Neutrophil (primary cell): ENCODE measurements at regions not wholly inside any gene's neighbourhood (a gene's known extent, or its start where the extent isn't known, plus 50 kb on each side); places are given as distances from the start of the nearest gene placed in this dataset.

ENCODE experiments used
- H3K27ac ChIP-seq: fragments of 200-600 bp; sonication (generic); 2 replicates; pipeline ENCODE4 v1.5.1; 2016; ENCODE audit warnings: mild to moderate bottlenecking, moderate library complexity
- H3K27me3 ChIP-seq: fragments of 200-600 bp; sonication (generic); 2 replicates; pipeline ENCODE4 v1.6.0; 2016; ENCODE audit warnings: mild to moderate bottlenecking
- H3K36me3 ChIP-seq: fragments of 200-600 bp; sonication (generic); 2 replicates; pipeline ENCODE4 v1.5.1; 2017
- H3K4me1 ChIP-seq, 2 experiments: fragments of 200-600 bp in 1 of 2; sonication (generic) in 1 of 2; 1 replicate in 1 of 2; 2 replicates in 1 of 2; pipeline versions ENCODE4 v1.5.1 to v1.6.1; 2013 to 2016; ENCODE audit warnings: low read depth in 1 of 2, low read length in 1 of 2, mild to moderate bottlenecking in 1 of 2, moderate library complexity in 1 of 2; ENCODE audit not compliant: control insufficient read depth in 1 of 2, insufficient read depth in 1 of 2
- H3K4me3 ChIP-seq, 2 experiments: fragments of 200-600 bp in 1 of 2; sonication (generic) in 1 of 2; 1 replicate in 1 of 2; 2 replicates in 1 of 2; pipeline ENCODE4 v1.5.1; 2013 to 2016; ENCODE audit warnings: low read depth in 1 of 2, low read length in 1 of 2, mild to moderate bottlenecking in 1 of 2, moderate library complexity in 1 of 2
- H3K9me3 ChIP-seq: fragments of 200-600 bp; sonication (generic); 2 replicates; pipeline ENCODE4 v1.5.1; 2016
- TF ChIP-seq, protein P1 (sequence below): fragments of 200-600 bp; sonication (generic); IDR thresholded peaks from 2 replicates; pipeline ENCODE4 v1.5.1; 2016; ENCODE audit warnings: antibody characterized with exemption

DNA sequence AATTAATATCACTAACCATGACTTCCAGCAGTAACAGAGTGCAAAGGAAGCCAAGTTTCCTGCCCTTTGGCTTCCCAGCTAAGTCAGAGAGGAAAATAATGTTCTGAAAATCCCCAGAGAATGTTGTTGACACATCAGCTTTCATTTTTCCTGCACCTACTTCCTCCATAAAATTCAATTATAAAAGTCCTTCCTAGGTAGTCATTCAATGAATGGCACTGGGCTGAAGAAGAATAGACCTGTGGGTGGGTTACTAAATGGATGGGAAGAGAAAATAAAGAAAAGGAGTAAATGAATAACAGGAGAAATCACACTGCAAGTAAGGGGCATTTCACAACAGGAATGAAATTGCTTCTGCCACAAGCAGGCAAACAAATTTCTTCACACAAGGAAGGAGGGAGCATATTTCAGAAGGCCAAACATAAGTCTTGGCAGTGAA, 73.2 kb upstream of the MDM1 start:
- Histone ChIP-seq H3K4me1 (peaks cover 55 to 56% of the 10 kb centered on the region in 2 experiments), H3K9me3 (no peaks in the 10 kb centered on the region), H3K4me3 (no peak overlapping the region), H3K27ac (peak overlapping the region; percentile 84), H3K27me3 (no peaks in the 10 kb centered on the region), H3K36me3 (no peaks in the 10 kb centered on the region)
- TF ChIP-seq, protein P1, sequence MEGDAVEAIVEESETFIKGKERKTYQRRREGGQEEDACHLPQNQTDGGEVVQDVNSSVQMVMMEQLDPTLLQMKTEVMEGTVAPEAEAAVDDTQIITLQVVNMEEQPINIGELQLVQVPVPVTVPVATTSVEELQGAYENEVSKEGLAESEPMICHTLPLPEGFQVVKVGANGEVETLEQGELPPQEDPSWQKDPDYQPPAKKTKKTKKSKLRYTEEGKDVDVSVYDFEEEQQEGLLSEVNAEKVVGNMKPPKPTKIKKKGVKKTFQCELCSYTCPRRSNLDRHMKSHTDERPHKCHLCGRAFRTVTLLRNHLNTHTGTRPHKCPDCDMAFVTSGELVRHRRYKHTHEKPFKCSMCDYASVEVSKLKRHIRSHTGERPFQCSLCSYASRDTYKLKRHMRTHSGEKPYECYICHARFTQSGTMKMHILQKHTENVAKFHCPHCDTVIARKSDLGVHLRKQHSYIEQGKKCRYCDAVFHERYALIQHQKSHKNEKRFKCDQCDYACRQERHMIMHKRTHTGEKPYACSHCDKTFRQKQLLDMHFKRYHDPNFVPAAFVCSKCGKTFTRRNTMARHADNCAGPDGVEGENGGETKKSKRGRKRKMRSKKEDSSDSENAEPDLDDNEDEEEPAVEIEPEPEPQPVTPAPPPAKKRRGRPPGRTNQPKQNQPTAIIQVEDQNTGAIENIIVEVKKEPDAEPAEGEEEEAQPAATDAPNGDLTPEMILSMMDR, result no peak

DNA sequence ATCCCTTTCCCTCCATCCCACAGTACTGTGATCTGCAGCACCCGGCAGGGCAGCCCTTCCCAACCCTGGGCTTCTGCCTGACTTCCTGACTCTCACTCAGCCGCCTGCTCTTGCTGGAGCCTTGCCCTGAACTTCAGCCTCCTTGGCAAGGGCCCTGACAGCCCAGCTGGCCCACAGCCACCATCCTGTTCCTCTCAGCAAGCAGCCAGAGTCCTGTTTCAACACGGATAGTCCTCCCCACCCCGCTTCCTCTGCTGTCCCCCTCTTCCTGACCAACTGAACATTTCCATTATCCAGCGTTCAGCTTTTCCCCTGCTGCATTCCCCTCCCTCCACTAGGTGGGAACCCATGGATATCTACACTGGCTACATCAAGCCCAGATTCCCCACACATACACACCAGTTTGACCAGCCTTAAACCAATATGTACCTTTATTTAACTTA, 74.0 kb upstream of the MDM1 start:
- H3K4me3 ChIP-seq, result peak overlapping the region; percentile 7 to 26
- H3K27me3 ChIP-seq, result no peaks in the 10 kb centered on the region
- TF ChIP-seq, protein P1, result no peak
- H3K9me3 ChIP-seq, result no peaks in the 10 kb centered on the region
- H3K36me3 ChIP-seq, result no peaks in the 10 kb centered on the region
- H3K27ac ChIP-seq, result peak overlapping the region; percentile 84
- H3K4me1 ChIP-seq, result peaks cover 56 to 62% of the 10 kb centered on the region in 2 experiments

DNA sequence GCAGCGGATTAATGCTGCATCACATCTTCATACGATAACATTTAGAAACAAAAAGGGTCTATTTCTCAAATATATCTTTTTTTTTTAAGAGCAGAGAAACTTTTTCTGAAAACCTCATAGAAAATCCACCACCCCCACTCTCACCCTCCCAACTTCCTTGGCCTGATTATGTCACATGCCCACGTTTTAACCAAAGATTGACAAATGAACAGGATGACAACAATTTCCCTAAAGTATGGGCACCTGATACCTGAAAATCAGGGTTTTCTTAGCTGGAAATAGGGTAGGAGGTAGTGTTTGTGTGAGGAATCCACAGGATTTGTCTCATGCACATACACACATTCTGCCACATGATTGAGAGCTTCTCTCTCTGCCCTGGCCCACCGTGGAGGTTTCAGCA, 74.7 kb upstream of the MDM1 start:
- peak overlapping the region in 1 of 2 experiments; percentile 7 for H3K4me3 ChIP-seq
- no peaks in the 10 kb centered on the region for H3K36me3 ChIP-seq
- H3K27ac ChIP-seq, result peak overlapping the region; percentile 84
- no peaks in the 10 kb centered on the region for H3K27me3 ChIP-seq
- H3K4me1 ChIP-seq, result peaks cover 56 to 67% of the 10 kb centered on the region in 2 experiments
- no peaks in the 10 kb centered on the region for H3K9me3 ChIP-seq
- TF ChIP-seq, protein P1, result no peak

DNA sequence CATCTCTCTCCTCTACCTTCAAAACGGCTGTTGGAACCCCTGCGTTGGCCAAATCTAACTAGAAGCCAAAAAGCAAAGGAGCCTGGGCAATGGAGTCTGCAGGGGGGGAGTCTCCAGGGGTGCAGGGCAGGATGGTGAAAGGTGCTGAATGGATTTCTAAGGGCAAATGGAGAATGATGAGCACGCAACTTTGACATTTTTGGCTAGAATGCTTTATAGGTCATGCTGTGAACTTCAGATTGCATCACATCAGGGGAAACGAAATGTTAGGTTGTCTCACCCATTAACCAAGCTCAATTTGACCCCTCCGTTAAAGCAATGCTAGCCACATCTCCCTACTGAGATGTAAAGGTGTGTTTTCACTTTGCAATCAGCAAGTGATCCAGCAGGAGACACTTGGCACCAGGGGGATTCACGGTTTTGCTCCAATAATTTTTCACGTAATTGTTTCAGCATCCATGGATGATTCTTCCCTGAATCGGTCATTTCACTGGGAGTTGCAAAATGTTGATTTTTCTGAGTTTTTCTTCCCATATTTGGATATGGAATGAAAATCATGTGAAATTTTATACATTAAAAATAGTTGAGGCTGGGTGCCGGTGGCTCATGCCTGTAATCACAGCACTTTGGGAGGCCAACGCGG, 78.0 kb upstream of the MDM1 start:
- H3K9me3 ChIP-seq, result no peaks in the 10 kb centered on the region
- H3K27me3 ChIP-seq, result no peaks in the 10 kb centered on the region
- no peaks in the 10 kb centered on the region for H3K36me3 ChIP-seq
- H3K4me3 ChIP-seq, result no peak overlapping the region
- TF ChIP-seq, protein P1, result no peak
- peaks cover 41 to 52% of the 10 kb centered on the region in 2 experiments for H3K4me1 ChIP-seq
- no peak overlapping the region for H3K27ac ChIP-seq

DNA sequence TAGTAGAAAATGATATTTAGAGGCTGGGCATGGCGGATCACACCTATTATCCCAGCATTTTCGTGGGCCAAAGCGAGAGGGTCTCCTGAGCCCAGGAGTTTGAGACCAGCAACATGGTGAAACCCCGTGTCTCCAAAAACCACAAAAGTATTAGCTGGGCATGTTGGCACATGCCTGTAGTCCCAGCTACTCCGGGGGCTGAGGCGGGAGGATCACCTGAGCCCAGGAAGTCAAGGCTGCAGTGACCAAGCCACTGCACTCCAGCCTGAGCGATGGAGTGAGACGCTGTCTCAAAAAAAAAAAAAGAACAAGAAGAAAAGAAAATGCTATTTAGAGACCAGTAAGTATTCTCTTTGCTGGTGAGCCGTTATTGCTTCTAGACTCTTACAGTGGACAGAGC, 79.2 kb upstream of the MDM1 start:
- Histone ChIP-seq H3K4me3 (no peak overlapping the region), H3K27me3 (no peaks in the 10 kb centered on the region), H3K4me1 (peaks cover 28 to 40% of the 10 kb centered on the region in 2 experiments), H3K36me3 (no peaks in the 10 kb centered on the region), H3K27ac (peak overlapping the region; percentile 30), H3K9me3 (no peaks in the 10 kb centered on the region)
- TF ChIP-seq, protein P1, result no peak
